B cell (primary cell): ENCODE measurements at regions not wholly inside any gene's neighbourhood (a gene's known extent, or its start where the extent isn't known, plus 50 kb on each side); places are given as distances from the start of the nearest gene placed in this dataset.

Source experiments
- ATAC-seq: fragments of 200-7000 bp; cut with Tn5 transposase; one replicate; pipeline ENCODE4 v1.10.0; 2021; ENCODE audit warnings: low read depth, mild to moderate bottlenecking, moderate number of reproducible peaks, moderate library complexity
- CTCF ChIA-PET: fragments of 350-600 bp; sonication (Branson Sonifier 250); formaldehyde crosslinking; loops from one replicate; lab custom pipeline; 2021; ENCODE audit warnings: antibody characterized with exemption, inconsistent platforms; lab: Charles Lee
- POLR2A ChIA-PET: fragments of 350-600 bp; sonication (Branson Sonifier 250); formaldehyde crosslinking; loops from one replicate; lab custom pipeline; 2021; ENCODE audit warnings: antibody characterized with exemption; lab: Charles Lee
- DNase-seq: peaks from one replicate; pipeline ENCODE4 v3.0.0; 2013
- H2AFZ ChIP-seq: 2 replicates; pipeline ENCODE4 v1.6.1; 2012; ENCODE audit warnings: mild to moderate bottlenecking, low read depth, low read length; ENCODE audit not compliant: insufficient read depth, poor library complexity, severe bottlenecking
- H3K27ac ChIP-seq, 2 donors: 1 replicate in 1 of 2; 2 replicates in 1 of 2; pipeline ENCODE4 v1.5.1; 2012 to 2013; ENCODE audit warnings: low read length in 2 of 2, mild to moderate bottlenecking in 2 of 2, moderate library complexity in 1 of 2
- H3K27me3 ChIP-seq, 4 experiments: fragments of 200-600 bp in 1 of 4; sonication (generic) in 1 of 4; replicated peaks in 1 of 4; 1 replicate in 2 of 4; 2 replicates in 2 of 4; pipeline versions ENCODE4 v1.6.1 to v1.7.0; 2013 to 2016; ENCODE audit warnings: low read length in 3 of 4, mild to moderate bottlenecking in 2 of 4, mixed read lengths in 1 of 4, moderate library complexity in 1 of 4; ENCODE audit not compliant: insufficient read depth in 4 of 4, control insufficient read depth in 3 of 4; ENCODE audit errors: control extremely low read depth in 1 of 4
- H3K36me3 ChIP-seq, 2 experiments: replicated peaks in 1 of 2; 1 replicate in 1 of 2; 2 replicates in 1 of 2; pipeline versions ENCODE4 v1.6.1 to v1.7.1; 2013; ENCODE audit warnings: low read length in 1 of 2; ENCODE audit not compliant: insufficient read depth in 2 of 2, control insufficient read depth in 1 of 2; ENCODE audit errors: control extremely low read depth in 1 of 2, extremely low read depth in 1 of 2
- H3K4me1 ChIP-seq, 2 donors: fragments of 200-600 bp in 1 of 2; sonication (generic) in 1 of 2; 1 replicate in 1 of 2; 2 replicates in 1 of 2; pipeline versions ENCODE4 v1.5.1 to v1.6.1; 2013 to 2017; ENCODE audit warnings: low read length in 2 of 2; ENCODE audit not compliant: control insufficient read depth in 2 of 2, insufficient read depth in 2 of 2
- H3K4me2 ChIP-seq: replicated peaks from 2 replicates; pipeline ENCODE3; 2012; ENCODE audit warnings: mild to moderate bottlenecking, low read depth, low read length; ENCODE audit not compliant: poor library complexity, severe bottlenecking
- H3K4me3 ChIP-seq, 5 experiments: fragments of 200-600 bp in 1 of 5; sonication (generic) in 1 of 5; 1 replicate in 3 of 5; 2 replicates in 2 of 5; pipeline versions ENCODE4 v1.5.1 to v1.7.0; 2011 to 2016; ENCODE audit warnings: low read length in 4 of 5, mild to moderate bottlenecking in 4 of 5, low read depth in 2 of 5, control low read depth in 1 of 5, moderate library complexity in 1 of 5; ENCODE audit not compliant: insufficient read depth in 1 of 5; ENCODE audit errors: control extremely low read depth in 1 of 5, extremely low read depth in 1 of 5
- H3K79me2 ChIP-seq: fragments of 200-600 bp; sonication (generic); one replicate; pipeline ENCODE4 v1.6.0; 2016; ENCODE audit warnings: low read length; ENCODE audit not compliant: control insufficient read depth, insufficient read depth
- H3K9ac ChIP-seq: fragments of 200-600 bp; sonication (generic); 2 replicates; pipeline ENCODE4 v1.6.1; 2017; ENCODE audit warnings: mild to moderate bottlenecking, low read length, moderate library complexity
- H3K9me3 ChIP-seq, 3 donors: one replicate each; pipeline versions ENCODE4 v1.6.1 to v1.7.1; 2013; ENCODE audit warnings: low read length in 2 of 3; ENCODE audit not compliant: control insufficient read depth in 2 of 3, insufficient read depth in 1 of 3; ENCODE audit errors: control extremely low read depth in 1 of 3
- H4K20me1 ChIP-seq: 2 replicates; pipeline ENCODE4 v1.6.0; 2012; ENCODE audit warnings: mild to moderate bottlenecking, low read length; ENCODE audit not compliant: insufficient read depth, control insufficient read depth, poor library complexity, severe bottlenecking
- H3K27ac Mint-ChIP-seq: one replicate; pipeline ENCODE4 v1.8.0; 2021; ENCODE audit warnings: mixed read lengths
- H3K27me3 Mint-ChIP-seq: one replicate; pipeline ENCODE4 v1.8.0; 2021; ENCODE audit warnings: mixed read lengths
- H3K4me1 Mint-ChIP-seq: one replicate; pipeline ENCODE4 v1.8.0; 2021; ENCODE audit warnings: mixed read lengths
- H3K4me3 Mint-ChIP-seq: one replicate; pipeline ENCODE4 v1.8.0; 2021; ENCODE audit warnings: mixed read lengths
- H3K9me3 Mint-ChIP-seq: one replicate; pipeline ENCODE4 v1.8.0; 2022; ENCODE audit warnings: mixed read lengths; ENCODE audit not compliant: insufficient read depth
- EZH2 ChIP-seq: IDR thresholded peaks from 2 replicates; pipeline ENCODE4 v1.6.1; 2012; ENCODE audit warnings: borderline replicate concordance, low read depth, mild to moderate bottlenecking, moderate library complexity, low read length; ENCODE audit not compliant: insufficient read depth, poor library complexity, severe bottlenecking
- intact Hi-C: fragments of 100-400 bp; cut with micrococcal nuclease; formaldehyde crosslinking; loops from one replicate; pipeline ENCODE4 v1.10.0; 2022
- TF ChIP-seq, protein P1 (sequence below): fragments of 200-600 bp; IDR thresholded peaks from one replicate; pipeline ENCODE4 v1.8.0; 2022; ENCODE audit warnings: antibody characterized with exemption, mild to moderate bottlenecking

DNA sequence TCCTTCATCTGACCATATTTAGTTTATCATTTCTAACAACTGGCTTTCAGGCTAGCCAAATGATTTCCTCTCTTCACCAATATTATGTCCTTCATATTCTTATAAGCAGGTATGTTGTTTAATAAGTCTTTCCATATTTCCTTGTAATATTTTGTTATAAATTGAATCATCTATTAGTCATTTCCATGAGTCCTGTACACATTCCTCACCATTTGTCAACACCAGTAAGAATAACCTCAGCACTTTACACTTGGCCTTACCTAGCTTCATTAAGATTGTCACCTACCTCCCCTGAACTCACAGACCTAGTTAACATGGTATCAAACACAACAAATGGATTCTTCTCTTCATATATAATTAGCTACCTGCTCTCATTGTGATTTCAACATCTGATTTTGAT, 282.3 kb downstream of the SEMA3D start:
- Histone ChIP-seq H3K79me2 (no peaks in the 10 kb centered on the region), H3K36me3 (no peaks in the 10 kb centered on the region), H3K27ac (no peak overlapping the region), H3K4me2 (no peak overlapping the region), H3K9me3 (no peaks in the 10 kb centered on the region), H3K4me3 (no peak overlapping the region), H3K4me1 (no peaks in the 10 kb centered on the region), H2AFZ (no peak overlapping the region), H3K9ac (no peak overlapping the region), H4K20me1 (no peaks in the 10 kb centered on the region), H3K27me3 (no peaks in the 10 kb centered on the region)
- no peaks in the 10 kb centered on the region for H3K27me3 Mint-ChIP-seq
- ATAC-seq = no peak
- intact Hi-C loops = no loop called here
- TF ChIP-seq, protein P1, sequence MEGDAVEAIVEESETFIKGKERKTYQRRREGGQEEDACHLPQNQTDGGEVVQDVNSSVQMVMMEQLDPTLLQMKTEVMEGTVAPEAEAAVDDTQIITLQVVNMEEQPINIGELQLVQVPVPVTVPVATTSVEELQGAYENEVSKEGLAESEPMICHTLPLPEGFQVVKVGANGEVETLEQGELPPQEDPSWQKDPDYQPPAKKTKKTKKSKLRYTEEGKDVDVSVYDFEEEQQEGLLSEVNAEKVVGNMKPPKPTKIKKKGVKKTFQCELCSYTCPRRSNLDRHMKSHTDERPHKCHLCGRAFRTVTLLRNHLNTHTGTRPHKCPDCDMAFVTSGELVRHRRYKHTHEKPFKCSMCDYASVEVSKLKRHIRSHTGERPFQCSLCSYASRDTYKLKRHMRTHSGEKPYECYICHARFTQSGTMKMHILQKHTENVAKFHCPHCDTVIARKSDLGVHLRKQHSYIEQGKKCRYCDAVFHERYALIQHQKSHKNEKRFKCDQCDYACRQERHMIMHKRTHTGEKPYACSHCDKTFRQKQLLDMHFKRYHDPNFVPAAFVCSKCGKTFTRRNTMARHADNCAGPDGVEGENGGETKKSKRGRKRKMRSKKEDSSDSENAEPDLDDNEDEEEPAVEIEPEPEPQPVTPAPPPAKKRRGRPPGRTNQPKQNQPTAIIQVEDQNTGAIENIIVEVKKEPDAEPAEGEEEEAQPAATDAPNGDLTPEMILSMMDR = no peak
- no peak for TF ChIP-seq EZH2
- H3K27ac Mint-ChIP-seq = no peak overlapping the region
- H3K9me3 Mint-ChIP-seq = no peaks in the 10 kb centered on the region
- H3K4me1 Mint-ChIP-seq = no peaks in the 10 kb centered on the region
- ChIA-PET CTCF (no interaction called here), POLR2A (no interaction called here)
- no peak overlapping the region for H3K4me3 Mint-ChIP-seq
- no peak for DNase-seq

- H3K4me3 Mint-ChIP-seq = no peak overlapping the region
- no peak overlapping the region for H3K27ac Mint-ChIP-seq
- TF ChIP-seq, protein P1 = no peak
- TF ChIP-seq EZH2 = no peak
- Histone ChIP-seq H3K9me3 (no peaks in the 10 kb centered on the region), H3K9ac (no peak overlapping the region), H3K4me3 (no peak overlapping the region), H3K36me3 (no peaks in the 10 kb centered on the region), H3K27me3 (no peaks in the 10 kb centered on the region), H4K20me1 (no peaks in the 10 kb centered on the region), H2AFZ (no peak overlapping the region), H3K4me1 (no peaks in the 10 kb centered on the region), H3K27ac (no peak overlapping the region), H3K79me2 (no peaks in the 10 kb centered on the region), H3K4me2 (no peak overlapping the region)
- no peaks in the 10 kb centered on the region for H3K27me3 Mint-ChIP-seq
- DNase-seq (no peak), ATAC-seq (no peak)
- intact Hi-C loops = no loop called here
- CTCF ChIA-PET = no interaction called here
- no peaks in the 10 kb centered on the region for H3K9me3 Mint-ChIP-seq
- H3K4me1 Mint-ChIP-seq = no peaks in the 10 kb centered on the region
- POLR2A ChIA-PET = no interaction called here
Observed at GRCh38 chr7:84901366-84901765, 285.5 kb downstream of the SEMA3D start.
